HUES64 (cell line): ENCODE measurements at regions not wholly inside any gene's neighbourhood (a gene's known extent, or its start where the extent isn't known, plus 50 kb on each side); places are given as distances from the start of the nearest gene placed in this dataset.

ENCODE experiments used
- H3K27ac ChIP-seq: 2 replicates; pipeline ENCODE4 v1.7.0; 2013; ENCODE audit warnings: low read depth, low read length, inconsistent platforms
- H3K27me3 ChIP-seq: 2 replicates; pipeline ENCODE4 v1.6.1; 2013; ENCODE audit warnings: mild to moderate bottlenecking, low read length; ENCODE audit not compliant: insufficient read depth
- H3K36me3 ChIP-seq: 2 replicates; pipeline ENCODE4 v1.6.1; 2013; ENCODE audit warnings: mild to moderate bottlenecking, low read length; ENCODE audit not compliant: insufficient read depth
- H3K4me1 ChIP-seq: 2 replicates; pipeline ENCODE4 v1.6.1; 2013; ENCODE audit warnings: mild to moderate bottlenecking, low read length, moderate library complexity; ENCODE audit not compliant: insufficient read depth
- H3K4me3 ChIP-seq: 2 replicates; pipeline ENCODE4 v1.5.1; 2013; ENCODE audit warnings: mild to moderate bottlenecking, low read length, moderate library complexity
- H3K9ac ChIP-seq: 2 replicates; pipeline ENCODE4 v1.6.1; 2013; ENCODE audit warnings: mild to moderate bottlenecking, low read depth, low read length
- H3K9me3 ChIP-seq: 2 replicates; pipeline ENCODE4 v1.6.1; 2013; ENCODE audit warnings: low read depth, low read length; ENCODE audit not compliant: insufficient read depth
- WGBS: fragments of 150-250, 120-280 bp; methylation state at CpG from one replicate; pipeline ENCODE4 v1.1.7; 2013; ENCODE audit warnings: missing lambda C conversion rate; 5-methylcytosine and 5-hydroxymethylcytosine counted together

DNA sequence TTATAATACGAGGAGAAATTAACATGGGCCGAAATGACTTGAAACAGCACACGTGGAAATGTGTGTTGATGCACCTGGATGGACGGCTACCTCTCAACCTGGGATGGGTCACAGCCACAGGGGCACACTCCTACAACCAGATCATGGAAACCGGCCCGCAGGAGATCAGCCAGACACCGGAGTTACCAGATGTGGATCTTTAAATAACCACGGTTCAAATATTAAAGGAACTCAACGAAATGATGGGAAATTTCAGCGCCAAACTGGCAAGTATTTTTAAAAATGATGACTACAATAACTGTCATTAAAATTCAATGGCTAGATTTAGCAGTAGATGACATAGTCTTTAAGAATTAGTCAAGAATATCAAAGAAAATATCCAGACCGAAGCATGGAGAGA is 166.9 kb upstream of the GPR12 start:
- H3K4me1 ChIP-seq, result no peaks in the 10 kb centered on the region
- H3K36me3 ChIP-seq, result no peaks in the 10 kb centered on the region
- H3K4me3 ChIP-seq, result no peak overlapping the region
- H3K9ac ChIP-seq, result no peak overlapping the region
- no peak overlapping the region for H3K27ac ChIP-seq
- H3K27me3 ChIP-seq, result no peaks in the 10 kb centered on the region
- H3K9me3 ChIP-seq, result no peaks in the 10 kb centered on the region
- WGBS, result 97% methylated on average over 11 of the region's 11 CpGs

DNA sequence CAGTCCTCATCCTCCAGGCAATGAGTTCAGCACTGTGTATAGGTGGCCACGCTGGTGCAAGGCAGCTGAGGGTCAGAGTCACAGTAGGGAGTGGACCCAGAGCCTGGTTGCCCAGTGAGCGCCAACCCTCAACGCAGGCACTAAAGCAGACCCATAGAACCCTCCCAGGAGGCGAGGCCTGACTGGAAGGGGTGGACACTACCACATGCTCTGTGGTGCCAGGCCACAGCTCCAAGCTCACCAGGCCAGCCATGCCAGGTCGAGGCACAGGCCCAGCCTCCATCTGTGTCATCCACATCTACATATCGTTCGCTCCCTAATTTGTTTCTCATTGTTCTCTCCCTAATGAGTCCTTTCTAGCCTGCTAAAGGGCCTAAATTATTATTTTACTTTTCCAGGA is 165.8 kb upstream of the GPR12 start:
- H3K9me3 ChIP-seq, result no peaks in the 10 kb centered on the region
- 90% methylated on average over 7 of the region's 7 CpGs for WGBS

DNA sequence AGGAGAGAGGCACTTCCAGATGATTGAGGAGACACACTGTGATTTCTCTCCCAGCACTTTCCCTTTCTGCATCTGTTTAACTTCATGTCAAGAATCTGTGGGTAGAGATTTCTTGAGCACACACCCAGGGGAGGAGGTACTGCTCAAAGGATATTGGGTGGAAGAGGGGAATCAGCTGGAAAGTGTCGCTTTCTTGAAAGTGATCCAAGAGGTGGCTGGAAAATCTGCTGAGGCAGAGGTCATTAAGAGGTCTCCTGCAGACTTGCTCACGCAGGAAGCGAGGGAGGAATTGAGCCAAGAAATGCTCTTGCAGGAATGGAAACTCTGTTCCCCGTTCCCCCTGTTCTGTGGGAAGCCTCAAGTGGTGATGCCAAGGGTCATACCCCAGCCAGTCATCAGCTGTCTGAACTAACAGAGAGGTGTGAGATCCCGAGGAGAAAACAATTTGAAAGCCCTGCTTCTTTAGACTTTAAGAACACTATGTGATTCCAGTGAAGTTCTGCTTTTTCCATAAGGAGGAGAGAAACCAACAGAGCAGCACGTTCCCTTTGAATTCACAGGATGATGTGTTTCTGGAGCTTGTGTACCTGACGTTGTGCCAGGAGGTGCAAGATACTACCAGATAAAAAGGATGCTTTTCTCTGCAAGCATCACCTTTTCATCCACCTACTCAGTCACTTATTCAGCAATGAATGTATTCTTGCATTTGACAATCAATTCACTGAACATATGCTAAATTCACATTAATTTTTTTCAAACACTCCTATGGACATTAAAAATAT is 163.4 kb upstream of the GPR12 start:
- Histone ChIP-seq H3K27me3 (no peaks in the 10 kb centered on the region), H3K4me1 (no peaks in the 10 kb centered on the region)
- WGBS, result 85% methylated on average over 7 of the region's 7 CpGs

More for the DNA sequence above, 165.8 kb upstream of the GPR12 start:
- Histone ChIP-seq H3K9ac (no peak overlapping the region), H3K27me3 (no peaks in the 10 kb centered on the region), H3K4me3 (no peak overlapping the region), H3K27ac (no peak overlapping the region), H3K4me1 (no peaks in the 10 kb centered on the region), H3K36me3 (no peaks in the 10 kb centered on the region)

DNA sequence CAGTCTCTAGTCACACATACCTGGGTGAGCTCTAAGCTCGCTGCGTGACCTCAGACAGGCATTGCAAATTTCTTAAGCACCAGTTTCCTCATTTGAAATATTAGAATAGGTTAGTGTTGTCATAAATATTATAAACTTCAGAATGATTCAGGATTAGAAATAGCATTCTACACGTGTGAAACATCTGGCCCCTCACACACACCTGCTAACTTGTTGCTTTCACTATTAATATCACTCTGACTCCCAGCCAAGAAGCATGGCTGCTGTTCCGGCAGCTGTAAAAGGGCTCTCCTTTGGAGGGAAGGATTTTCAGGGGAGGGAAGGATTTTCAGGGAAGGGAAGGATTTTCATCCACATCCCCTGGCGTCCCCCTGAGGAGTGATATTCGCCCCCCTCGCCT is 161.3 kb upstream of the GPR12 start:
- Histone ChIP-seq H3K9me3 (no peaks in the 10 kb centered on the region), H3K4me1 (no peaks in the 10 kb centered on the region)
- 75% methylated on average over 7 of the region's 7 CpGs for WGBS

More for the DNA sequence above, 163.4 kb upstream of the GPR12 start:
- Histone ChIP-seq H3K27ac (no peak overlapping the region), H3K9ac (no peak overlapping the region), H3K9me3 (no peaks in the 10 kb centered on the region), H3K36me3 (no peaks in the 10 kb centered on the region), H3K4me3 (no peak overlapping the region)

DNA sequence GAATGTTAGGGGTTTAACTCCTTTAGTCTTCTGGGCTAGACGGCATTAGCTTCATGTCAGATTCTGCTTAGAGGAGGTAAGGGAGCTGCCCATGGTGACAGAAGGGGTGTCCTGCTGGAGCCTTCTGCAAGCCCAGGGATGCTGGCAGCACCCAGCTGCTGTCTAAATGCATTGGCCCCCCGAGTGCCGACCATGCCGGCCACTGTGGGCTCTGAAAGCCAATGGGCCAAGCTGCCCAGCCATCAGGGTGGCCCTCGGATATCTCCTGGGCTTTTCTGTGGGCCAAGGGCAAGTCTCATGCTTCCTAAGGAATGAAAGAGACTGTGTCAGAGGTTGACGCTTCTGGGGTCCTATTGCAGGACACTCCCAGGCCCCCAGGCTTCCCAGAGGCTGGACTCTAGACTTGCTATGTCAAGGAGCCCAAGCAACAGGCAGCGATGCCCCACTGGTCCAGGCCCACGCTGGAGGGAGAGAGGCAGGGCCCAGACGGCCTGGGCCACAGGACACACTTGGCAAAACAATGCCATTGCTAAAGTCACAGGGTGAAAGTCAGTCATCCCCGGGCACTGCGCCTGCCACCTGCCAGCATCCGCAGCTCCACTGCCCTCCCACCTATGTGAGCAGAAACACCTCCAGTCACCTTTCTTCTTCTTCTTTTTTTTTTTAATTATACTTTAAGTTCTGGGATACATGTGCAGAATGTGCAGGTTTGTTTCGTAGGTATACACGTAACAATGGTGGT is 160.2 kb upstream of the GPR12 start:
- Histone ChIP-seq H3K4me1 (no peaks in the 10 kb centered on the region), H3K9ac (no peak overlapping the region), H3K4me3 (no peak overlapping the region), H3K9me3 (no peaks in the 10 kb centered on the region), H3K27me3 (no peaks in the 10 kb centered on the region), H3K27ac (no peak overlapping the region), H3K36me3 (no peaks in the 10 kb centered on the region)
- WGBS, result 90% methylated on average over 14 of the region's 14 CpGs

More for the DNA sequence above, 161.3 kb upstream of the GPR12 start:
- no peak overlapping the region for H3K9ac ChIP-seq
- no peaks in the 10 kb centered on the region for H3K36me3 ChIP-seq
- no peak overlapping the region for H3K27ac ChIP-seq
- H3K4me3 ChIP-seq, result no peak overlapping the region
- no peaks in the 10 kb centered on the region for H3K27me3 ChIP-seq

DNA sequence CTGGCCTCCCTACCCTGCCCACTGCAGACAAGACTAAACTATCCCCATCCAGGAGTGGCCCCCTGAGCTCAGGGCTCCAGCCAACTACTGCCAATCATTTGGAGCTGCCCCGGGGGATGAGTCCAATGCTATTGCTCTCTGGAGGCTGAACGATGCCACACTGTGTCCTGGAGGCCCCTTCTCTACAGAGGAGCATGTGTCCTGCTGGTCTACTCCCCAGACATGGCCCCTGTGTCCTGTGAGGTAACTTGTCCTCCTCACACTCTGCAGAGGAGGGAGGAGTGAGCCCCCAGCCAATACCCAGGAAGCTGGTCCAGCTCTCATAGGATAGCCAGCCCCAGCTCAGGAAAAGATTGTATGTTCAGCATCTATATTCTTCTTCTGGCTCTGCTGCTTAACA is 159.1 kb upstream of the GPR12 start:
- no peaks in the 10 kb centered on the region for H3K9me3 ChIP-seq
- no peaks in the 10 kb centered on the region for H3K4me1 ChIP-seq
- 90% methylated on average over 2 of the region's 2 CpGs for WGBS
- H3K4me3 ChIP-seq, result no peak overlapping the region
- H3K27ac ChIP-seq, result no peak overlapping the region
- H3K27me3 ChIP-seq, result no peaks in the 10 kb centered on the region
- no peak overlapping the region for H3K9ac ChIP-seq
- H3K36me3 ChIP-seq, result no peaks in the 10 kb centered on the region

DNA sequence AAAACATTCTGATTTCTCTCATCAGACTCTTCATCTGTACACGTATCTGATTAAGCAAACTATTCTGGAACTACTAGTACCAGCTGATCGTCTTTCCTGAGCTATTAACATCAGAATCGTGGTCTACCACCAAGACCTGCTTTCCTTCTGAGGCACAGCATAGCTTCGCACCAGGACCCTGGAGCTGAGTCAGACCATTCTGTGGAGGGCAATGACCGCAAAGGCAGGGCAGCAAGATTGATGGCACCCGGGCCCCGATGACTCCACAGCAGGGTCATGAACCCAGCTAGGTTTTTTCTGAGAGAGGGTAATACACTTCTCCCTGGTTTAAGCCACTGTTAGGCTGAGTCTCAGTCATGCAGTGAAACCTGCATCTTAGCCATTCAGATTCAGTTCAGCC is 158.7 kb upstream of the GPR12 start:
- Histone ChIP-seq H3K9ac (no peak overlapping the region), H3K27me3 (no peaks in the 10 kb centered on the region), H3K4me1 (no peaks in the 10 kb centered on the region), H3K4me3 (no peak overlapping the region), H3K27ac (no peak overlapping the region), H3K36me3 (no peaks in the 10 kb centered on the region), H3K9me3 (no peaks in the 10 kb centered on the region)
- WGBS, result 94% methylated on average over 7 of the region's 7 CpGs

DNA sequence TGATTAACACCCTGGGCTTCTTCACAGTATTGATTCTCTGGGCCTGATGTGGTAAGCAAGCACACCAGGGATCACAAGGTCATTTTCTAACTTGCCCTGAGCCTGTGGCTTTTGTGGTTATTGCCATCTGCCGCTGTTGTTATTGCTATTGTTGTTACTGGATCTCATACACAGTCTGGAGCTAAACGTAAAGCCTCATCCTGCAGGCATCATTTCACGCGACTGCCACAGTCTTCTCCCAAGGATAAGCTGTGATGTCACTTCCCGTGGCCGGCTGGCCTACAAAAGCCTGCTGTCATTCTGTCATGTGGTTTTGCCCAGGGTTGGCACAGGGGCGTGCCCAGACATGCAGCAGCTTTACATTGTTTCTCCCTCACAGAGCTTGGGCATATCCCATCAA is 154.0 kb upstream of the GPR12 start:
- H3K4me1 ChIP-seq, result no peaks in the 10 kb centered on the region
- H3K27ac ChIP-seq, result no peak overlapping the region
- no peaks in the 10 kb centered on the region for H3K9me3 ChIP-seq
- no peaks in the 10 kb centered on the region for H3K36me3 ChIP-seq
- H3K4me3 ChIP-seq, result no peak overlapping the region
- H3K9ac ChIP-seq, result no peak overlapping the region
- WGBS, result 93% methylated on average over 7 of the region's 7 CpGs
- H3K27me3 ChIP-seq, result no peaks in the 10 kb centered on the region

DNA sequence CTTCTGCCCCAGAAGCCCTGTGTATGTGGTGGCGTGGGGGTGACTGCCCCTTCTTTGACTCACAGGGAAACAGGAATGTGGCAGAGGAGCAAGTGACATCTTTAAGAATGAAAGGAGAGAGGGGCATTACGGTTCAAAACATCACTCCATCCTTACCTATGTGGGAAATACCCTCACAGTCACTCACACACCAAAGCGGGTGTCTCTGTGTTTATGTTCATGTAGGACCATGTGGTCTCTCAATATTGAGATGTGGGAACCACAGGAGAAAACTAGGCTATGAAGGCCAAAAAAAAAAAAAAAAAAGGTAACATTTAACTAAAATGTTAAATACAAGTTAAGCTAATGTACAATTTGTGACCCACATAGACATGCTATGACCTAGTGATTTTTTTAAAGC is 153.6 kb upstream of the GPR12 start:
- Histone ChIP-seq H3K9ac (no peak overlapping the region), H3K4me1 (no peaks in the 10 kb centered on the region), H3K27me3 (no peaks in the 10 kb centered on the region), H3K27ac (no peak overlapping the region), H3K36me3 (no peaks in the 10 kb centered on the region), H3K4me3 (no peak overlapping the region), H3K9me3 (no peaks in the 10 kb centered on the region)
- WGBS, result 50% methylated on average over 1 of the region's 3 CpGs

DNA sequence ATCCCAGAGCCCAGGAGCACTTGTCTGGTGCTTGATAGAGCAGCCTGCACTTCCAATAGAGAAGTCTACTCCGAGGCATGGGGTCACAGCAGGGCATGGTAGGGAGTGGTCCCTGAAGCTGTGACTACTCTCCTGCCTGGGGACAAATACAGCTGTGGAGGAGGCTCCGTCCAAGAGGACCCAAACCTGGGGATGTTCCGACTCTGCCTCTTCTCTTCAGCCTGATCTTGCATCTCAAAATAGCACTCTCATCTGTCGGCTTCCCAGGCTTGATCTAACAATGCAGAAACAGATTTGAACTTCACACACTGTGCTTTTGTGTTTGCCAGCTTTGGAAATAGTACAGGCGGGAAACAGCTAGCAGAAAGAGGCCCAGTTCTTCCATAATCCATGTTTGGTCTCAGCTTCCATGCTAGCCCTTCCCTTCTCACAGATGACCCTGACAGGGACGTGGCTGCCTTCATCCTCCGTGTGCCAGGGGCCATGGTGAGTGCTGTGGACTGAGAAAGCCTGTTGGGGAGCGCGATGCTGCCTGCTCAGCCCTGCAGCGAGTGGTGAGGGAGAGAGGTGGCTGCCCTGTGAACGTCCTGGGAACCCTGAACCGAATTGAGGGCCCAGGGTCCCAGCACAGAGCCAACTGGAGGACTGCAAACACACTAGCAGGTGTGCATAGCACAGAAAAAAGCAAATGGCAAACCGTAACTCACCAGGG is 150.3 kb upstream of the GPR12 start:
- Histone ChIP-seq H3K36me3 (no peaks in the 10 kb centered on the region), H3K27ac (no peak overlapping the region), H3K4me3 (no peak overlapping the region), H3K27me3 (no peaks in the 10 kb centered on the region), H3K9me3 (no peaks in the 10 kb centered on the region), H3K4me1 (no peaks in the 10 kb centered on the region), H3K9ac (no peak overlapping the region)
- WGBS, result 88% methylated on average over 13 of the region's 13 CpGs

DNA sequence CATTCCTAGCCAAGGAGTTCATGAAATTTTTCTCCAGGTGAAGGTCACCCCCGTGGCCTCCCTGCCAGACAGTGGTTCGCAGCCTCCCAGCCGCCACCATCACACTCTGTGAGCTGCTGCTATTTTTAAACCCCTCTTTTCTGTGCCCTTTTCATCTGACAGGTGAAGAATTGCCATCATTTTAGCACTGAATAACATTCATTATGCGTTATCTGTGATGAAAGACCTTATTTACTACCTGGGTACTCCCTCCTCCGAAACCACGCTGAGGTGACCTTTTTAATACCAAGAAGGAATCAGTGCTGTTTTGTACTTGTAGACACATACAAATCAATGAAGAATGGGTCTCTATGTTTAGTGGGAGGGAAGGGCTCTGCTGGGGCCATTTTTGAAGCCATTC is 148.9 kb upstream of the GPR12 start:
- no peak overlapping the region for H3K9ac ChIP-seq
- H3K9me3 ChIP-seq, result no peaks in the 10 kb centered on the region
- H3K27me3 ChIP-seq, result no peaks in the 10 kb centered on the region
- no peaks in the 10 kb centered on the region for H3K4me1 ChIP-seq
- no peak overlapping the region for H3K4me3 ChIP-seq
- no peaks in the 10 kb centered on the region for H3K36me3 ChIP-seq
- no peak overlapping the region for H3K27ac ChIP-seq
- 93% methylated on average over 6 of the region's 6 CpGs for WGBS
